Cerebellar nuclear complex (tissue), 1 donor: ENCODE measurements at regions not wholly inside any gene's neighbourhood (a gene's known extent, or its start where the extent isn't known, plus 50 kb on each side); places are given as distances from the start of the nearest gene placed in this dataset.
"Not testable (repeated sequence)": the region's sequence is repeated elsewhere in the genome, so short reads cannot be mapped to it uniquely, and the experiment has no call there.

ENCODE experiments used
- DNase-seq, 2 experiments: peaks; one replicate each; lab custom pipeline; 2025; lab: John Stamatoyannopoulos, UW

DNA sequence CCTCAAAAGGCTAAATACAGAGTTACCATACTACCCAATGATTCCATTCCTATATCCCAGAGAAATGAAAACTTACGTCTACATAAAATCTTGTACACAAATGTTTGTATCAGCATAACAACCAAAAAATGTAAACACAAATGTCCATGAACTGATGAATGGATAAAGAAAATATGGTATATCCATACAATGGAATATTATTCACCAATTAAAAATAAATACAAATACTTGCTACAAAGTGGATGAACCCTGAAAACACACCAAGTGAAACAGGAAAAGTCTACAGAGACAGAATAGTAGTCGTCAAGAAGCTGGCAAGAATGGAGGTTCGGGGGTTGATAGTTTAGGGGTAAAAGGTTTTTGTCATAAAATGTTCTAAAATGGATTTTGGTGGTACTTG lies 54.0 kb upstream of the ANKRD28 start:
- no peak for DNase-seq

DNA sequence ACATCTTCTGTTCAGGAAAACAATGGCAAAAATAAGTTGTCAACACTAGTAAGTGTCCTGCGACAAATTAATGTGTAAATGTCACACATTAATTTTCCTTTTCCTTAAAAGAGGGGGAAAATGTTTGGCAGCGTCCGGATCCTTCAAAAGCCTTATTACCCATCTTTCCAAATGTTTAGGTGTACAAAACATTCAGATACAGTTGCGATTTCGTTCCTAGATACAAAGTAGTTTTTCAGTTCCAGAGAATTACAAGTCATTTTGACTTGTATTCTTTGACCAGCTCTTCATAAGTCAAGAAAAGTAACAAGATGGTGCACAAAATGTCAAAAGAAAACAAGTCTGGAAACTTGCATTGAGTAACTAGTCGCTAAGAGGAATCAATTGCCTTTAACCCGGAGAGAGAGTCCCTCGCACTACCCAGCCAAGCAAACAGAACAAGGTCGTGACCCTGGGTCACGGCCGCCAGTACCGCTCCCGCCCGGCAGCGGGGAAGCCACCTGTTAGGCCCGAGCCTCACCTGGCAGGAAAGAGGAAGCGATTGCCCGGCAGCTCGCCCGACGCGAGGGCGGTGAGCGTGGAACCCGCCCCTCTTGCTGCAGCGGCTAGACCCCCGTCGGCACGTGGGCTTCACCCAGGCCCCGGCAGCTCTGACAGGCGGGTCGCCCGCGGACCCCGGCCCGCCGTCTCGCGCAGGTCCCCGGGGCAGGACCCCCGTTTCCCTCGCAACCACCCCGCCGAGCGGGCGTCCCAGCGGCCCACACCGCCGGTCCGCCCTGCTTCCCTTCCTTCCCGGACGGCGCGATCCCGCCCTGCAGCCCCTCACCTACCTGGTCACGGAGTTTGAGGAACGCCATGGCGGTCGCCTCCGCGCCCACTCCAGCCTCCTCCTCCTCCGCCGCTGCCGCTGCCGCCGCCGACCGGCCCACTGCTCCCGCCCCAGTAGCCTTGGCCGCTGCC lies 61.0 kb upstream of the ANKRD28 start:
- no peak for DNase-seq

DNA sequence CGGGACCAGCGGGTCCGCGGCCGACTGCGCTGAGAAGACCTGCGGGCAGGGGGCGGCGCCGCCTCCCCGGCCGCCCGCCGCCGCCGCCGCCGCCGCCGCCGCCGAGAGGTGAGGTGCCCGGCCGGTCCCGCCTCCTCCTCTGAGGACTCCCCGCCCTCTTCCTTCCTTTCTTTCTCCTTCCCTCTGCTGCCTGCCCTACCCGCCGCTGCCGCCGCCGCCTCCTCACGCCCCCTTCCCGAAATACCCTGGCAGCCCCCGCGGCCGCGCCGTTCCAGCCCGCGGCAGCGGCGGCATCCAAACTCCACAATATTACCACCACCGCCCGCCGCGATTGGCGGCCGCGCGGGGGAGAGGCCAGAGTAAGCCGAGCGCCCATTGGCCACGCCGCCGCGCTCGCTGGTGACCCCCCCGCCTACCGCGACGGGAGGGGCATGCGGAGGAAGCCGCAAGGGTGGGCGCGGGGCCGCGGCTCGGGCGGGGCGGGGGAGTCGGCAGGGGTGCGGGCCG lies 61.8 kb upstream of the ANKRD28 start:
- peak in 1 of 2 experiments; percentile 44 for DNase-seq

DNA sequence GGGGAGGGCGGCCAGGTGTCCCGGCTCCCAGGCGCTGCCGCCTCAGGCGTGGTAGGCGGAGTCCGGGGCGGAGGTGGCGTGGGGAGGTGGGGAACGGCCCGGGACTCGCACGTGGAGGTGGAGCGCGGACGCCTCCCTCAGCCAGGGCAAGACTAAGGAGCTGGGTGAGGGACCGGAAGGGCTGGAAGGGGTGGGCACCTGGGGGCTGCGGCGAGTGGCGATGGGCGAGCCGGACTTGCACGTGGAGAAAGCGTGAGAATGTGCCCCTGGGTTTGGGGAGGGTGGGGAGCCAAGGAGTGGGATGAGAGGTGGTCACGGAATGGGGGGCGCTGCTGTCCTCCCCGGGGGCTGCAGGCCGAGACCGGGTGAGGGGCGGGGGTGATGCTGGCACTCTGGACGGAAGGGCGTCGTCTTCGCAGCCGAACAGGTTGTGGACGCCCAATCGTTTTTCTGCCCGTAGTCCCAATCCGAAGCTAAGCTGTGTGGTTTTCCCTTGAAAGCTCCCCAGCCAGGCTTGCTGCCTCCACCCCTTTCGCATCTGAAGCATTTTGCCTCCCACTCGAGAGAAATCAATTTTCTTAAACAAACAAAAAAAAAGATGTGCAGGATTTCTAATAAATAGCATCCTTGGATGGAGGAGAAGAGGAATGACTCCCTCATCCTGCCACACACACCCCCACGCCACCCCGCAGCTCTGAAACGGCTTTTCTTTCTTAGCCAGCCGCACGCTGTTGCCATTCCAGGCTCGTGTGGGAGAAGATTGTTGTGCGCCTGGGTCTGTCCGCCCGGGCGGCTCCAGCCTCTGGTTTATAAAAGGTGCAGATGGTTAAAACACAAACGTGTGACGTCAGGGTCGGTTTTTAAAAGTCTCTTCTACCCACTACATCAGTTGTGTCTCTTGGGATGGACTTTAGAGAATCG lies 62.5 kb upstream of the ANKRD28 start:
- peak in 1 of 2 experiments; percentile 24 for DNase-seq

DNA sequence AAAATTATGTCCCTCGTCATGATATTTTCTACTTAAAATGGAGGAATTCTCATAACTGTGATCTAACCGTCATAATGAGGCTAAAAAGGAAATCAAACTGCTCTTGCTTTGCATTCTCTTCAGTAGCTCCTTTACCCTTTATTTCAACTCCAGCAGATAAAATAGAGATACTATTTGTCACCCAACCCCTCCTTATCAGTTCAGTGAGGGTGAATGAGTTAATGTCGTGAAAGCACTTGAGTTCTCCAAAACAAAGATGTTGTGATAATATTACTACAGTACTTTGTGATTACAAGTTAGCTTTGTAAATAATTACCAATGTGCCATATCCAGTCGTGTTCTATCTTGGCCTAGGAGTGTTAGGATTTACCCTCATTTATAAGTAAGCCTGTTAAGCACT lies 63.4 kb upstream of the ANKRD28 start:
- no peak for DNase-seq

DNA sequence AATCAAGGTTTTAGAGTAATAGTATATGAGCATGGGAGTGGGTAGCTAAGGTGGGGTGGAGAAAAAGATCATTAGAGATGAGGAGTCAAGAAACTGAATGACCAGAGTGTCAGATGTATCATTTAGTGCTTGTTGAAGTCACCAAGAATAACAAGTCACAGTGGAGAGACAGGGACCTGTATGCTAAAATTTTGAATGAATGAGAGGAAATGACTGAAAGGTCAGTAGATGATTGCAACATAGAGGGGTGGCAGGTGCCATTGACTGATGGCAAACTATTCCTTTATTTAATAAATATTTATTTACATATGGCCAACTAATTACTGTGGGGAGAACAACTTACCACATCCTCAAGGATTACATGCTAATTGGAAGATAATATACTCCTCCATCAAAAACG lies 75.0 kb upstream of the ANKRD28 start:
- DNase-seq = no peak

DNA sequence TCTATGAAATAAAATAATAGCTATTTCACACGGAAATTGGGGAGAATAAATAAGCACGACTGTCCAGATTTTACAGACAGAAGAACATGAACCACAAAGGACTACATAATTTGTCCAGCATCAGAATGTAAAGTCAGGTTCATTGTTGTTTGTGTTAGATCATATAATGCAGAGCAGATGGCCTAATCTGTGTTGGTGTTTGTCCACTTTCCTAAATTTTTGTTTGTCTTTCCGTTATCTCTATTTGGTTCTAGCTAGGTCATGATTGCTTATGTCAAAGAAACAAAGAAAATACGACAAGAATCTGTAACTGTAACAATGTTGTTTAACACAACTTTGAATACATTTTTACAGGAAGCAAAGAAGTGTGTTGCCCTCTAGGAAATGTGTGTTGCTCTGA lies 75.6 kb upstream of the ANKRD28 start:
- DNase-seq = no peak

DNA sequence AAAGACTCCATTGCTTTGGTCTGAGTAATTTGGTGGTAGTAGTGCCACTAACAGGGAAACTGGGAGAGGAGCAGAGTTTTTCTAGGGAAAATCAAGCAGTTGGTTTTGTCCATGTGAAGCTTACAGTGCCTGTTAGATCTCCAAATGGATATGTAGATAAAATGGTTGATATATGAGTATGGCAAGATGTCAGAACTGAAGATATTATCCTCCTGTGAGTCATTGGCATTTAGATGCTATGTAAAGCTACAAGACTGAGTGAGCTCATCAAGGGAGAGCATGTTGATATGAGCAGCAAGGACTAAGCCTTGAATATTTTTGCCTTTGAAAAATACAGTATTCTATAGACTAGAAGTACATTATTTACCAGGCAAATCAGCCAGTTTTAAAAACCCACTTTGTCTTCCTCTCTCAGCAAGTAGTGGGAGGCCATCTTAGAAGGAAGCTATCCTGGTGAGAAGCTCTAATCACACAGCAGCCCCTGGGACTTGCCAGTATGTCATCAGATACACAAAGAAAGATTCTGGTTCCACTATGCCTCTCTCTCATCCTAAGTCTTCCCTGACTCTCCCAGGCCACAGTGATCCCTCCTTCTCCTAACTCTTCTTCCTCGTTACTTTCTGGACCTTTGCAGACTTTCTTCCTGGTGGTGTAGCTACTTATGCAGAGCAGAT lies 77.4 kb upstream of the ANKRD28 start:
- DNase-seq = no peak

DNA sequence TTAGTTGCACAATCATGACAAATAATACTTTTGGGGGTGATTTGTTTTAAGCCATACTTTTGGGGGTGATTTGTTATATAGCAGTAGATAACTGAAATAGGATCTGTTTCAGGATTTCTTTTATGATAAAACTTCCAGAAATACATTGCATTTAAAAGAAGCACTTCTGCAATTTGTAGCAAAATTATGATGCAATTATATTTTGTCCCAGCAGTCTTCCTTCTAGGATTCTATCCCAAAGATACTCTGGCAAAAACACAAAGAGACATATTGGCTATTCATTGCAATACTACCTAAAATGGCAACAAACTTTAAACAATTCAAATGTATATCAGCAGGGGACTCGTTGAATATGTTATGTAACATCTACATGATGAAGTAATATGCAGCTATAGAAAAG lies 78.9 kb upstream of the ANKRD28 start:
- DNase-seq = no peak

DNA sequence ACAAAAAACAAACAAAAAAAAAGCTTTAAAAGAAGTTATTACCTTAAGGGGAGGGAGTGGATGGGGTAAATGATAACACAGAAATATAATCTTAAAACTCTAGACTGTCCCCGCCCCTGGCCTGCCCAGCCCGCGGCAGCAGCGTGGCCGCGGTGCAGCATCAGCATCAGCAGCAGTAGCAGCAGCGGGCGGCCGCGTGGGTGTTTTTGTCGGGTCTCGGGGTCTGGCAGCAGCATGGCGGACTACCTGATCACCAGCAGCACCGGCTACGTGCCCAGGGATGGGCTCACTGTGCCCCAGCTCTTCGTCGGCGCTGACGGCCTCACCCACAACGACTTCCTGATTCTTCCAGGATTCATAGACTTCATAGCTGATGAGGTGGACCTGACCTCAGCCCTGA lies 80.0 kb upstream of the ANKRD28 start:
- DNase-seq = no peak

DNA sequence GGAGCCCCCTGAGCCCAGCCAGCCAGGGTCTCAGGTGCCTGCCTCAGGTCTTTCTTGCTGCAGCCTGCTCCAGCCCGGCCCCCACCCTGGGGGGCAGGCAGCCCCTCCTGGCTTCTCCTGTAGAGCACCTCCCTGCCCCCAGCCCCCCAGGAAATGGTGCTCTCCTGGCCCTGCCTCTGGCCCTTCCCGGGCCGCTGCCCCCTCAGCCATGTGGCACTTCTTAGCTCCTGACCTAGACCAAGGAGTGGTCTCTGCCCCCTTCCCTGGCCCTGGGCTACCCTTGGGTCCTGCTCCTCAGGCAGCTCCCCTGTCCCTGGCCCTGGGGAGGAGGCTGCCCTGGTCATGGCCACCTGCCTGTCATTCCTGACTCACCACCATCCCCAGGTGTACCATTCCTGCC lies 82.0 kb upstream of the ANKRD28 start:
- DNase-seq = not testable (repeated sequence)

DNA sequence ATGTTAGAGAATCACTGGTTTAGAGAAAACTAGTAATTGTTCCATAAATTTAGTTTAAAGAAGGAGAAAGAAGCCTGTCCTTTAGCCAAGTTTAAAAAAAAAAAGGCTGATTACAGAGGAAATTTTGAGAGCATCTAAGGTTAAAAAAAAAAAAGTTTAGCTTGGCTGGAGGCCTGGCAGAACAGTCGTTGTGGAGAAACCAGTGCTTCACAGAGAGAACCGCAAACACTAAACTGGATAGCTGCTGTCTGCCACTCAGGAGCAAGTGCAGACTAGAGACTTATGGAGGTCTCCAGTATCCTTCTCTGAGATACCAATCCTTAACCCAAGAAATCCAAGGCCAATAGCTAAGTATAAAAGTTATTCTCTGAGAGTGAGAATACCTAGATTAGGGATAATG lies 84.8 kb upstream of the ANKRD28 start:
- DNase-seq = no peak

DNA sequence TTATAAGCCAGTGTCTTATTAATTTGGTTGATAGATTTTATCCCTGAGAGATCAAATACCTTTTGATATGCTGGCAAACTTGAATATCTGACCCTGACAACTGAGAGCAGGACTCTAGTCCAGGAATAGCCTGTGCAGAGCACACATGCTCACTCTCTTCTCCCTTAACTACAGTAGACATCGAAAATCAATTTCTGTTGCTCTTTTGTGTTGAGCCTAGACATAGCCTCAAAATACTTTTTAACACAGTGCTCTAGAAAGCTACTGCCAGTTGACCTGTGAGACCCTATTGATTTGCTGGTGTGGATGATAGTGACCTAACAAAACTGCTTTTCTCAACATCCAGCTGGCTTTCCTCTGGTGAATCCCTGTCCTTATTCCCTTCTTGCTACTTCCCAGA lies 86.4 kb upstream of the ANKRD28 start:
- DNase-seq = no peak

DNA sequence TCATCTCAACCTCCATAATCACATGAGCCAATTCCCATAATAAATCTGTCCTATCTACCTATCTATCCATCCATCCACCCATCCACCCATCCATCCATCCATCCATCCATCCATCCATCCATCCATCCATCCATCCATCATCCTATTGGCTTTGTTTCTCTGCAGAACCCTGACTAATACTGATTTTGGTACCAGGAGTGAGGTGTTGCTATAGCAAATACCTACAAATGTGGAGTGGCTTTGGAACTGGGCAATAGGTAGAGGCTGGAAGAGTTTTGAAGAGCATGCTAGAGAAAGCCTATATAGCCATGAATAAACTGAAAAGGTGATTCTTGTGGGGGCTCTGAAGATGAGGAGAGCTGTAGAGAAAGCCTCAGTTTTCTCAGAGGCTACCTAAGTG lies 88.7 kb upstream of the ANKRD28 start:
- DNase-seq = no peak

DNA sequence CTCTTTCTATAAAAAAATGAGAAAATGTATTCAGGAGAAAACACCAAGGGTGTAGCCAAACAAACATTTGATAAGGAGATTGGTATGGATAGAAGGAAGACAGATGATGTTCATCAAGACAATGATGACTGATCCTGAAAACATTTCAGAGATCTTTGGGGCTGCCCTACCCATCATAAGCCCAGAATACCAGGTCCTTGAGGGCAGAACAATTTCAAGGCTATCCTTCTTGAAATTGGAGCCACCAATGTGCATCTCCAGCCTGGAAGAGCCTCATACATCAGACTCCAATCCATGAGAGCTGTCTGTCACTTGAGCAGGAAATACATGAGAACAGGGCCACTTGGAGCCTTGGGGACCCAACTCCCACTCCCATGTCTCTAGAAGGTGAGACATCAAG lies 89.5 kb upstream of the ANKRD28 start:
- DNase-seq = no peak

DNA sequence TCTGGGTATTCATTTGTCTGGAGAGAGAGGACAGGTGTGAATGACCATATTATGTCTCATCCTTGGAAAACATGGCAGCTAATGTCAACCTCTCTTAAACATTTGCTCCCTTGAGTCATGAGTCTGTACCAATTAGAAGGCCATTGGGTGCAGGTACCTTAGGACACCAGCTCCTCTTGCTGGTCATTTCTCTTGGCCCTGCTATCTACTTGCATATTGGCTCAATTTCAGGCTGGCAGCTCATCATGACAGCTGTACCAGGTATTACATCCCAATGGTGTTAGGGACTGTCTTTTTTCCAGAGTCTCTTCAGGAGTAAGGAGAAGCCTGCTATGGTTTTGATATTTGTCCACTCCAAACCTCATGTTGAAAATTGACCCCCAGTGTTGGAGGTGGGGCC lies 92.2 kb upstream of the ANKRD28 start:
- DNase-seq = no peak

DNA sequence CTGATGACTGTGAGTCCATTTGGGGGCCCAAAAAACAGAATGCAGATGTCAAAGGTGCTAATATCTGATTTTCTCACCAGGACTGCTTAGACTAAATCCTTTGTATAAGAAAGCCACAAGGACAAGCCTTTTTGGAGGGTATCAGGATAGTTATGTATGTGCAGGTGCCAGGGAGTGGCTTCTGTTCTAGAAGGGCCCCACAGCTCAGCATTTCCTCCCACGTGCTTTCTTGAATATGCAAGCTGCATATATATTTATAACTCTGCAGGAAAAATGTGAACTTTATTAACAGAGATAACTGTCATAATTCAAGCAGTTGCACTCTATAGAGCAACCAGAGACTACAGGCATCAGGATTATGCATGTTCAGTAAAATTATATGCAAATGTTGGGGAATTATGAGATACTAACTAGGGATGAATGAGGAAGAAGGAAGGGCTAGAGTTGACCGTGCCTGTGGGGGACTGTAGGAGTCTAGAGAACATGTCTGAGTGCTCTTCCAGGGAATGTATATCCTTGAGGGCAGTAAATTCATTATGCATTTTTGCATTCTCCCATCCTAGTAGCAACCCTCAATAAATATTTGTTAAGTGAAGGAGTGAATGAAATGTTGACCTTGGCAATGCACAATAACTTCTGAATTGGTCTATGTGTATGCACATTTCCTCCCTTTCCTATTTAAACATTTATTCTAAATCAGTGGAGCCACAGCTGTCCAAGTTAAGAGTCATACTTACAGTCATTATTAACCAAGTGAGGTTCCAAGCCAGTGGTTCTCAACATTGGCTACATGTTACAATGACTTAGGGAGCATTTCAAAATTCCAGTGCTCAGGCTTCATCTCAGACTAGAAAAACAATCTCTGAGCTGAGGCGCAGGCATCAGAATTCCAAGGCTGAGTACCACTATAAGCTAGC lies 94.8 kb upstream of the ANKRD28 start:
- DNase-seq = no peak

DNA sequence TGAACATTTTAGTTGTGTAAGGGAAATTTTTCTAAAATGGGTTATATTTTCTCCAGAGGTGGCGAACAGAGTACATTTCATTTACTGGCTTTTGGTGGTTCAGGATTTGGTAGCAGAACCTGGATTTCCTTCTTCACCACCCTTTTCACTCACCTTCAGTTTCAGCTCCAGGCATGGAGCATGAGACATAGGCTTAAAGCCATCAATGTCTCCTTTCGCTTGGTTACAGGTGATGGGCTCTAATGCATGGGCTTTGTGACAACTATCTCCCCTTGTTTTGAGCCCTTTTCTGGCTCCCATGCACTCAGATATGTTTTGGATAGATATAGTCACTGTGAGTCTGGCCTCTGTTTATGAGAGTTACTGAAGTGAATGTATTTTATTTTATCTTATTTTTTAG lies 96.6 kb upstream of the ANKRD28 start:
- no peak for DNase-seq

DNA sequence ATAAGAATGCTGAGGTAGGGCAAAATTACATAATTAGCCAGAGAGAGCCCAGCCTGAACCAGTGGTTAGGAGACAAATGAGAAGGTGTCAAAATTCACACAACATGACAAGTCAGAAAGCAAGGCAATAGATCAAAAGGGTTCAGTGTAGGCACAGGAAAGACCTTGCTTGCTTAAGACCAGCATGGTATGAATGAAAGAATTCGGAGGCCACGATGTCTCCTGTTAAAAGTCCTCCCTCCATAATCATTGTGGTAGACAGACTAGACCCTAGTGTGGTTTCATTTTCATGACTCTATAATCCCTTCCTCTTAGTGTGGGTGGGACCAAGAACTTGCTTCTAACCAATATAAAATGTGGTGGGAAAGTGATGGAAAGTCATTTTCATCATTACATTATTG lies 98.7 kb upstream of the ANKRD28 start:
- DNase-seq = no peak

DNA sequence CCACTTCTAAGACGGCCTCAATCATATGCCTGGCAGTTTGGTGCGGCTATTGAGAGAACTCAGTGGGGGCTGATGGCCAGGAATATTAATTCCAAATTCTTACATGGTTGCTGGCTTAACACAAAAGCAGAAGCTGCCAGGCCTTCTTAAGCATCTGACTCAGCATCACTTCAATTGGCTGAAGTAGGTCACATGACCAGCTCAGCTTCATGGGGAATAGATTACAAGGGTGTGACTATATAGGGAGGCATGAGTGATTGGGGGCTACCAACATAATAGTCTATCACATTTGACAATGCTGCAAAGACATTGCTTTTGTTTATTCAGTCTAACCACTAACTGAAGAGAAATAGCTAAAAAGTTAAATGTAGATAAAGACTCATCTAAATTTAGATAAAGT lies 101.6 kb upstream of the ANKRD28 start:
- no peak for DNase-seq

DNA sequence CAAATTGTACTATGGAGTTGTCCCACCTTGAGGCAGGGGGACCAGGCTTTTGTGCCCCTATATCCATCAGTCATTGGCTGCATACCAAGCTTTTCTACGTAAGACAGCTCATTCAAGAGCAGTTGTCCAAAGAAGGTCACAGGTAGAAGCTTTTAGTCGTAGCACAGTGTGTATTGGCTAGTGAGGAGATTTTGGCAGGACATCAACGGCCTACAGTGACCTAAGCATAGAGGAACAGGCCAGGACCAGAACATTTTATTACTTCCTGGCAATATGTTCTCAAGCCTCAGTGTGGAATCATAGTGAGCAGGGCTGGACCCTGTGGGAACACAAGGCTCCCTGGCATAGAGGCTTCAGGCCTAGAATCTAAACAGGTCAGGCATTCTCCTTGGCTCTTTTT lies 105.4 kb upstream of the ANKRD28 start:
- peak; percentile 15 to 23 for DNase-seq
